ENCODE measurements at regions not wholly inside any gene's neighbourhood (a gene's known extent, or its start where the extent isn't known, plus 50 kb on each side); places are given as distances from the start of the nearest gene placed in this dataset.

DNA sequence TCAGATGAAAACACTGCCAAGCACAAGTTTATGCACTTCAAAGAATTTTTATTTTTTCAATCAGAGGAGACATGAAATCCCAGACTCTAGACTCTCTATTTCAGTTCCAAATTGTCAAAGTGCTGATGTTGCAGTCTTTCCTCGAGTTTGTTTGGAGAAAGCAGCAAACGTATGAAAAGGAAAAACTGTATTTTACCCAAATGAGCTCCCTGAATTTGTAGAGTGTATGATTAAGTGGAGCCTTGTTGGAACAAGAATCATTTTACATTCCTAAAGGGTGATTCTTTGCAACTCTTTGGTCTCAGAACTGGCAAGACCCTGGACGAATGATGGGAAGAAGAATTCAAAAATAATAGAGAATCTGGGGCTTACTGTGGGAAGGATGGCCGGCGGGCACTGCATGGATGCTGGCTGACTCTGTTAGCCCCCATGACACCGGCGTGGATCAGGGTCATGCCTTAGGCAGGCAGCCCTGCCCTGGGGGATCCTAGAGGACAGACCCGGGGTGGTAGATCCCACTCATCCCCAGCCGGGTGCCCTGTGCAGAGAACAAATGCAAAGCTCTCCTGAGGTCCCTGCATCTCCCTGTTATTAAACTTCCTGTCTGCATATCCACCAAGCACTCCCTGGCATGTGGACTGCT is 207.4 kb downstream of the FNDC1 start:
- Histone ChIP-seq H3K27ac (ENCODE audit: low read depth, low read length, poor library complexity, severe bottlenecking) (no peak overlapping the region), H3K4me2 (ENCODE audit: low read length) (no peak overlapping the region), H3F3A (ENCODE audit: insufficient read depth, low read length) (no peaks in the 10 kb centered on the region)

DNA sequence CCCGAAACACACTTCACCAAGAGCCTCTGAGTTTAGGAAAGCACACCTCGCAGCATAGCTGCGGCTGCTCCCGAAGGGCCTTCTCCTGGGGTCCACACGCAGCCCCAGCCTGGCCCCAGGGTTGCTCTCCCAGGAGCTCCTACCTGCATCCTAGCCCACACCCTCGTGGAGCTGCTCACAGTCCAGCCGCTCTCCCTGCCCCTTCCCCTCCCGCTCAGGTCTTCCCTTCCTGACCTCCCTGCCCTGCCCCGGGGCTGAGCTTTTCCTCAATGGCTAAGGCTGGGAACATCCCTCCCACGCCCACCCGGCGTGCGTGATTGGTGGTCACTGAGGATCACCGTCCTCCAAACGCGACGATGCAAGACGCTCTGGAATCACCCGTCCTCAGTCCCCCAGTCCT is 205.8 kb downstream of the FNDC1 start:
- Histone ChIP-seq H3K27ac (ENCODE audit: low read depth, low read length, poor library complexity, severe bottlenecking) (no peak overlapping the region), H3K36me3 (ENCODE audit: insufficient read depth, low read length) (no peaks in the 10 kb centered on the region), H3K79me2 (ENCODE audit: insufficient read depth, low read length) (no peaks in the 10 kb centered on the region), H3K9me2 (ENCODE audit: low read depth, low read length) (no peaks in the 10 kb centered on the region), H3K4me3 (ENCODE audit: low read depth, low read length, poor library complexity, severe bottlenecking) (no peak overlapping the region), H2AFZ (ENCODE audit: low read length) (no peak overlapping the region), H3F3A (ENCODE audit: insufficient read depth, low read length) (no peaks in the 10 kb centered on the region), H3K27me3 (ENCODE audit: insufficient read depth, low read length) (no peaks in the 10 kb centered on the region), H4K20me1 (ENCODE audit: insufficient read depth, low read length) (no peaks in the 10 kb centered on the region), H3K4me1 (ENCODE audit: insufficient read depth, low read length, severe bottlenecking) (no peaks in the 10 kb centered on the region), H3K9me3 (ENCODE audit: low read length) (no peaks in the 10 kb centered on the region), H3K4me2 (ENCODE audit: low read length) (no peak overlapping the region), H3K9ac (ENCODE audit: low read length) (no peak overlapping the region)
- TF ChIP-seq, protein P1, sequence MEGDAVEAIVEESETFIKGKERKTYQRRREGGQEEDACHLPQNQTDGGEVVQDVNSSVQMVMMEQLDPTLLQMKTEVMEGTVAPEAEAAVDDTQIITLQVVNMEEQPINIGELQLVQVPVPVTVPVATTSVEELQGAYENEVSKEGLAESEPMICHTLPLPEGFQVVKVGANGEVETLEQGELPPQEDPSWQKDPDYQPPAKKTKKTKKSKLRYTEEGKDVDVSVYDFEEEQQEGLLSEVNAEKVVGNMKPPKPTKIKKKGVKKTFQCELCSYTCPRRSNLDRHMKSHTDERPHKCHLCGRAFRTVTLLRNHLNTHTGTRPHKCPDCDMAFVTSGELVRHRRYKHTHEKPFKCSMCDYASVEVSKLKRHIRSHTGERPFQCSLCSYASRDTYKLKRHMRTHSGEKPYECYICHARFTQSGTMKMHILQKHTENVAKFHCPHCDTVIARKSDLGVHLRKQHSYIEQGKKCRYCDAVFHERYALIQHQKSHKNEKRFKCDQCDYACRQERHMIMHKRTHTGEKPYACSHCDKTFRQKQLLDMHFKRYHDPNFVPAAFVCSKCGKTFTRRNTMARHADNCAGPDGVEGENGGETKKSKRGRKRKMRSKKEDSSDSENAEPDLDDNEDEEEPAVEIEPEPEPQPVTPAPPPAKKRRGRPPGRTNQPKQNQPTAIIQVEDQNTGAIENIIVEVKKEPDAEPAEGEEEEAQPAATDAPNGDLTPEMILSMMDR (IDR thresholded peaks at IDR 0.05; ENCODE audit: low read length), result no peak

More for the DNA sequence above, 207.4 kb downstream of the FNDC1 start:
- TF ChIP-seq EZH2 (IDR thresholded peaks at IDR 0.05; ENCODE audit: borderline replicate concordance, low read length), result no peak
- TF ChIP-seq, protein P1 (IDR thresholded peaks at IDR 0.05; ENCODE audit: low read length), result no peak
- H3K9me2 ChIP-seq (ENCODE audit: low read depth, low read length), result no peaks in the 10 kb centered on the region
- H3K36me3 ChIP-seq (ENCODE audit: insufficient read depth, low read length), result no peaks in the 10 kb centered on the region
- no peaks in the 10 kb centered on the region for H3K27me3 ChIP-seq (ENCODE audit: insufficient read depth, low read length)
- H4K20me1 ChIP-seq (ENCODE audit: insufficient read depth, low read length), result no peaks in the 10 kb centered on the region
- H3K9me3 ChIP-seq (ENCODE audit: low read length), result no peaks in the 10 kb centered on the region
- no peak overlapping the region for H3K9ac ChIP-seq (ENCODE audit: low read length)
- H3K4me3 ChIP-seq (ENCODE audit: low read depth, low read length, poor library complexity, severe bottlenecking), result no peak overlapping the region
- no peaks in the 10 kb centered on the region for H3K4me1 ChIP-seq (ENCODE audit: insufficient read depth, low read length, severe bottlenecking)
- H3K79me2 ChIP-seq (ENCODE audit: insufficient read depth, low read length), result no peaks in the 10 kb centered on the region
- no peak overlapping the region for H2AFZ ChIP-seq (ENCODE audit: low read length)

DNA sequence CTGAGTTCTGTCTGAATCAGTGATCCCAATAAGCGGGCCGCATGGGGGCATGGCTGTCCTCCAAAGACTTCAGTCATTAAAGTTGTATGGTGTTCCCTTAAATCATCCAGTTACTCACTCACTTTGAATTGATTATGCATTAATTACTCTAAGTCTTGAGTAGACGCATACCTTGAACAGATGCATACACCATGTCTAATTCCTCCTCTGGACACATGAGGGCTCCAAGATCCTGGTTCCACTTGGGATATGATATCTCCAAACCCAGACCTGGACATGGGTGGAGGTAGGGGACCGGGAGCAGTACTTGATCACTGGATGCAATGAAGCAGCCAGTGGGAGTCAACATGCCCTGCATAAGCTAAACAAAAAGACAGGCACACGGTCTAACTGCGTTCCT is 204.5 kb downstream of the FNDC1 start:
- no peaks in the 10 kb centered on the region for H3K9me3 ChIP-seq (ENCODE audit: low read length)
- no peaks in the 10 kb centered on the region for H3F3A ChIP-seq (ENCODE audit: insufficient read depth, low read length)
- no peak overlapping the region for H3K9ac ChIP-seq (ENCODE audit: low read length)
- TF ChIP-seq, protein P1 (IDR thresholded peaks at IDR 0.05; ENCODE audit: low read length), result no peak
- TF ChIP-seq EZH2 (IDR thresholded peaks at IDR 0.05; ENCODE audit: borderline replicate concordance, low read length), result no peak
- H3K79me2 ChIP-seq (ENCODE audit: insufficient read depth, low read length), result no peaks in the 10 kb centered on the region
- H3K27ac ChIP-seq (ENCODE audit: low read depth, low read length, poor library complexity, severe bottlenecking), result no peak overlapping the region
- no peak overlapping the region for H3K4me3 ChIP-seq (ENCODE audit: low read depth, low read length, poor library complexity, severe bottlenecking)
- no peaks in the 10 kb centered on the region for H3K27me3 ChIP-seq (ENCODE audit: insufficient read depth, low read length)
- no peaks in the 10 kb centered on the region for H3K36me3 ChIP-seq (ENCODE audit: insufficient read depth, low read length)
- H3K4me2 ChIP-seq (ENCODE audit: low read length), result no peak overlapping the region
- H2AFZ ChIP-seq (ENCODE audit: low read length), result no peak overlapping the region
- no peaks in the 10 kb centered on the region for H4K20me1 ChIP-seq (ENCODE audit: insufficient read depth, low read length)
- H3K4me1 ChIP-seq (ENCODE audit: insufficient read depth, low read length, severe bottlenecking), result no peaks in the 10 kb centered on the region
- no peaks in the 10 kb centered on the region for H3K9me2 ChIP-seq (ENCODE audit: low read depth, low read length)
